ENCODE measurements at regions not wholly inside any gene's neighbourhood (a gene's known extent, or its start where the extent isn't known, plus 50 kb on each side); places are given as distances from the start of the nearest gene placed in this dataset.

GRCh38 chr3:193052354-193053045 is 134.8 kb upstream of the MB21D2 start:
- Mint-ChIP-seq H3K9me3 (ENCODE audit: unreplicated experiment) (no peaks in the 10 kb centered on the region), H3K27me3 (ENCODE audit: unreplicated experiment) (no peaks in the 10 kb centered on the region), H3K4me3 (ENCODE audit: unreplicated experiment) (no peak overlapping the region), H3K36me3 (ENCODE audit: low read depth, unreplicated experiment) (no peaks in the 10 kb centered on the region), H3K4me1 (ENCODE audit: unreplicated experiment) (no peaks in the 10 kb centered on the region), H3K27ac (ENCODE audit: unreplicated experiment) (no peak overlapping the region)
- TF ChIP-seq CTCF (IDR thresholded peaks at IDR 0.05; ENCODE audit: unreplicated experiment): no peak
- DNase-seq (ENCODE audit: low spot score): no peak

- Mint-ChIP-seq H3K36me3 (ENCODE audit: low read depth, unreplicated experiment) (no peaks in the 10 kb centered on the region), H3K4me3 (ENCODE audit: unreplicated experiment) (no peak overlapping the region), H3K4me1 (ENCODE audit: unreplicated experiment) (no peaks in the 10 kb centered on the region), H3K27me3 (ENCODE audit: unreplicated experiment) (no peaks in the 10 kb centered on the region), H3K27ac (ENCODE audit: unreplicated experiment) (no peak overlapping the region), H3K9me3 (ENCODE audit: unreplicated experiment) (no peaks in the 10 kb centered on the region)
- TF ChIP-seq CTCF (IDR thresholded peaks at IDR 0.05; ENCODE audit: unreplicated experiment): no peak
- DNase-seq (ENCODE audit: low spot score): no peak
Observed at GRCh38 chr3:193053046-193053435, 135.4 kb upstream of the MB21D2 start.

GRCh38 chr3:193055352-193055751 is 137.7 kb upstream of the MB21D2 start:
- TF ChIP-seq CTCF (IDR thresholded peaks at IDR 0.05; ENCODE audit: unreplicated experiment): no peak
- no peaks in the 10 kb centered on the region for H3K9me3 Mint-ChIP-seq (ENCODE audit: unreplicated experiment)
- H3K4me3 Mint-ChIP-seq (ENCODE audit: unreplicated experiment): no peak overlapping the region
- H3K4me1 Mint-ChIP-seq (ENCODE audit: unreplicated experiment): no peaks in the 10 kb centered on the region
- no peaks in the 10 kb centered on the region for H3K27me3 Mint-ChIP-seq (ENCODE audit: unreplicated experiment)
- no peak for DNase-seq (ENCODE audit: low spot score)
- H3K36me3 Mint-ChIP-seq (ENCODE audit: low read depth, unreplicated experiment): no peaks in the 10 kb centered on the region
- H3K27ac Mint-ChIP-seq (ENCODE audit: unreplicated experiment): no peak overlapping the region

- no peaks in the 10 kb centered on the region for H3K27me3 Mint-ChIP-seq (ENCODE audit: unreplicated experiment)
- H3K36me3 Mint-ChIP-seq (ENCODE audit: low read depth, unreplicated experiment): no peaks in the 10 kb centered on the region
- no peak for DNase-seq (ENCODE audit: low spot score)
- no peak overlapping the region for H3K27ac Mint-ChIP-seq (ENCODE audit: unreplicated experiment)
- H3K4me3 Mint-ChIP-seq (ENCODE audit: unreplicated experiment): no peak overlapping the region
- H3K9me3 Mint-ChIP-seq (ENCODE audit: unreplicated experiment): no peaks in the 10 kb centered on the region
- no peak for TF ChIP-seq CTCF (IDR thresholded peaks at IDR 0.05; ENCODE audit: unreplicated experiment)
- H3K4me1 Mint-ChIP-seq (ENCODE audit: unreplicated experiment): no peaks in the 10 kb centered on the region
Observed at GRCh38 chr3:193057616-193058015, 140.0 kb upstream of the MB21D2 start.

GRCh38 chr3:193060748-193061546 is 143.3 kb upstream of the MB21D2 start:
- no peaks in the 10 kb centered on the region for H3K27me3 Mint-ChIP-seq (ENCODE audit: unreplicated experiment)
- TF ChIP-seq CTCF (IDR thresholded peaks at IDR 0.05; ENCODE audit: unreplicated experiment): no peak
- no peaks in the 10 kb centered on the region for H3K36me3 Mint-ChIP-seq (ENCODE audit: low read depth, unreplicated experiment)
- DNase-seq (ENCODE audit: low spot score): no peak
- H3K9me3 Mint-ChIP-seq (ENCODE audit: unreplicated experiment): no peaks in the 10 kb centered on the region
- H3K27ac Mint-ChIP-seq (ENCODE audit: unreplicated experiment): no peak overlapping the region
- H3K4me3 Mint-ChIP-seq (ENCODE audit: unreplicated experiment): no peak overlapping the region
- no peaks in the 10 kb centered on the region for H3K4me1 Mint-ChIP-seq (ENCODE audit: unreplicated experiment)

Measured in endothelial cell (in vitro differentiated cells).